Small intestine (tissue), 7 donors: ENCODE measurements at regions not wholly inside any gene's neighbourhood (a gene's known extent, or its start where the extent isn't known, plus 50 kb on each side); places are given as distances from the start of the nearest gene placed in this dataset.

Source experiments
- DNase-seq, 2 donors: peaks; one replicate each; pipeline versions ENCODE4 v3.0.0 to v3.0.0-alpha.2; 2013
- FAIRE-seq: peaks from 2 replicates; lab custom pipeline; 2012; peaks lifted over from hg19 to GRCh38; lab: Jason Lieb, UNC
- H3K27ac ChIP-seq, 3 donors: one replicate each; pipeline ENCODE4 v1.5.1; 2013; ENCODE audit warnings: low read length in 2 of 3, mild to moderate bottlenecking in 2 of 3, control low read depth in 1 of 3, inconsistent platforms in 1 of 3, low read depth in 1 of 3, moderate library complexity in 1 of 3
- H3K27me3 ChIP-seq, 3 donors: one replicate each; pipeline ENCODE4 v1.6.1; 2013; ENCODE audit warnings: low read length in 3 of 3, inconsistent platforms in 1 of 3; ENCODE audit not compliant: control insufficient read depth in 3 of 3, insufficient read depth in 3 of 3
- H3K36me3 ChIP-seq, 3 donors: one replicate each; pipeline ENCODE4 v1.6.1; 2013; ENCODE audit warnings: low read length in 3 of 3, inconsistent platforms in 1 of 3, low read depth in 1 of 3, mild to moderate bottlenecking in 1 of 3, moderate library complexity in 1 of 3; ENCODE audit not compliant: control insufficient read depth in 3 of 3, insufficient read depth in 2 of 3
- H3K4me1 ChIP-seq, 3 donors: one replicate each; pipeline ENCODE4 v1.6.1; 2013; ENCODE audit warnings: low read length in 2 of 3, inconsistent platforms in 1 of 3, low read depth in 1 of 3, mild to moderate bottlenecking in 1 of 3, moderate library complexity in 1 of 3; ENCODE audit not compliant: control insufficient read depth in 3 of 3, insufficient read depth in 2 of 3
- H3K4me3 ChIP-seq, 3 donors: one replicate each; pipeline ENCODE4 v1.5.1; 2013; ENCODE audit warnings: low read length in 3 of 3, control low read depth in 1 of 3, inconsistent platforms in 1 of 3, low read depth in 1 of 3, mild to moderate bottlenecking in 1 of 3, moderate library complexity in 1 of 3
- H3K9me3 ChIP-seq, 2 donors: one replicate each; pipeline ENCODE4 v1.6.1; 2013; ENCODE audit warnings: low read depth in 1 of 2, low read length in 1 of 2; ENCODE audit not compliant: control insufficient read depth in 2 of 2, insufficient read depth in 1 of 2
- WGBS, 3 donors: extraction: QIAGEN DNeasy Blood & Tissue Kit; methylation state at CpG; one replicate each; pipeline ENCODE4 v1.1.7; 2013; 5-methylcytosine and 5-hydroxymethylcytosine counted together
- donor health status: healthy with polysubstance abuse.
- donor health status: control.
- donor health status: control.
- donor health status: Bipolar disorder and iron deficiency.
- donor health status: healthy.

GRCh38 chr5:8528106-8528505 is 659.2 kb downstream of the MTRR start:
- Histone ChIP-seq H3K4me3 (no peak overlapping the region), H3K36me3 (no peaks in the 10 kb centered on the region), H3K4me1 (no peaks in the 10 kb centered on the region), H3K9me3 (no peaks in the 10 kb centered on the region), H3K27ac (no peak overlapping the region), H3K27me3 (no peaks in the 10 kb centered on the region)
- 46 to 56% (median 48%) methylated on average over 4 of the region's 4 CpGs for WGBS, 3 donors
- DNase-seq (no peak), FAIRE-seq (no peak)

GRCh38 chr5:8538821-8539220 is 669.9 kb downstream of the MTRR start:
- FAIRE-seq (no peak), DNase-seq (no peak)
- no peaks in the 10 kb centered on the region for H3K4me1 ChIP-seq
- no peaks in the 10 kb centered on the region for H3K9me3 ChIP-seq
- no peak overlapping the region for H3K27ac ChIP-seq
- no peak overlapping the region for H3K4me3 ChIP-seq
- 49 to 68% (median 52%) methylated on average over 4 of the region's 4 CpGs for WGBS, 3 donors
- no peaks in the 10 kb centered on the region for H3K36me3 ChIP-seq
- H3K27me3 ChIP-seq = no peaks in the 10 kb centered on the region

GRCh38 chr5:8540317-8540716 is 671.4 kb downstream of the MTRR start:
- WGBS, 3 donors = 69 to 89% (median 75%) methylated on average over 2 of the region's 2 CpGs
- no peaks in the 10 kb centered on the region for H3K9me3 ChIP-seq
- H3K4me1 ChIP-seq = no peaks in the 10 kb centered on the region
- FAIRE-seq = no peak
- H3K27ac ChIP-seq = no peak overlapping the region
- DNase-seq = no peak
- H3K36me3 ChIP-seq = no peaks in the 10 kb centered on the region
- H3K27me3 ChIP-seq = no peaks in the 10 kb centered on the region
- no peak overlapping the region for H3K4me3 ChIP-seq

- peaks cover 0 to 3% of the 10 kb centered on the region in 2 donors for H3K9me3 ChIP-seq
- no peak overlapping the region for H3K27ac ChIP-seq
- H3K27me3 ChIP-seq = no peaks in the 10 kb centered on the region
- no peak for FAIRE-seq
- WGBS, 3 donors = 77 to 82% (median 82%) methylated on average over 4 of the region's 4 CpGs
- no peaks in the 10 kb centered on the region for H3K4me1 ChIP-seq
- H3K4me3 ChIP-seq = no peak overlapping the region
- no peak for DNase-seq
- H3K36me3 ChIP-seq = no peaks in the 10 kb centered on the region
These were observed 682.0 kb downstream of the MTRR start for GRCh38 chr5:8550921-8551320.

DNA sequence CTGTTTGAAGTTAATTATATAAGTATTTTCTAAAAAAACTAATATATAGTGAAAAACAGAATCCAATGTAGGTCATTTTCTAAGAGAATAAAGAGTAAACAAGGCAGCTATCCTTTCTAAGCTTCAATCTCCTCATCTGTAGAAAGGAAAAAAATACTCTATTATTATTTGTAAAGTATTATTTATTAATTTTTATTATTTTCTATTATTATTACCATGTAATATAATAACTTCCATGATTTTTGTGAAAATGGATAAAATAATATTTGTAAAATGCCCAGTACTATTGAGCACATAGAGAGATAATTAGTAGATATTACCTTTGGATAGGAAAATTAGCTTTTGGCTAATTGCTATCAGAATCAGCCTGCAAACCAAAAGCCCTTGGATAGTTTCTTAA is 684.4 kb downstream of the MTRR start:
- Histone ChIP-seq H3K27ac (no peak overlapping the region), H3K4me3 (no peak overlapping the region), H3K4me1 (no peaks in the 10 kb centered on the region), H3K36me3 (no peaks in the 10 kb centered on the region), H3K9me3 (peaks cover 0 to 3% of the 10 kb centered on the region in 2 donors), H3K27me3 (no peaks in the 10 kb centered on the region)
- no peak for FAIRE-seq
- DNase-seq = no peak

GRCh38 chr5:8557728-8558127 is 688.8 kb downstream of the MTRR start:
- Histone ChIP-seq H3K27me3 (no peaks in the 10 kb centered on the region), H3K4me3 (no peak overlapping the region), H3K9me3 (peaks cover 0 to 2% of the 10 kb centered on the region in 2 donors), H3K36me3 (no peaks in the 10 kb centered on the region), H3K27ac (no peak overlapping the region), H3K4me1 (no peaks in the 10 kb centered on the region)
- DNase-seq = no peak
- no peak for FAIRE-seq
- 58 to 61% (median 58%) methylated on average over 3 of the region's 3 CpGs for WGBS, 3 donors

DNA sequence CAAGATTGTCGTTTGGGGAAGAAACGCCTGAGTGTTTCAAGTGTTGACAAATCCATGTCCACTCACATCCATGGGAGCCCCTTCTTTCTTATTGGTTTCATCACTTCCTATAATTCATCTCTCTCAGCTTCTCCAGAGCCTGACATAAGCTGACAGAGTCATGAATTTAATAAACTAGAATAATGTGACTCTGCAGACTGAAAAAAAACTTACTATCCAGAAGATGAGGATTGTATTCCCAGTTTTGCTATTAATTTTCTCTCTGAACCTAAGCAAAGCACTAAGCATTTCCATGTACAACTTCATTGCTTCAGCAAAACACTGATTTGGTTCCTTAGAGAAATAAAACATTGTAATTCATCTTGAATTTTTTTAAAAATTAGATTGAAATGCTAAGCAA is 691.8 kb downstream of the MTRR start:
- no peak overlapping the region for H3K27ac ChIP-seq
- 37 to 65% (median 59%) methylated on average over 2 of the region's 2 CpGs for WGBS, 3 donors
- FAIRE-seq = no peak

GRCh38 chr5:8561224-8561840 is 692.4 kb downstream of the MTRR start:
- Histone ChIP-seq H3K36me3 (no peaks in the 10 kb centered on the region), H3K27me3 (no peaks in the 10 kb centered on the region), H3K4me3 (no peak overlapping the region), H3K4me1 (no peaks in the 10 kb centered on the region), H3K9me3 (no peaks in the 10 kb centered on the region), H3K27ac (no peak overlapping the region)
- FAIRE-seq (no peak), DNase-seq (no peak)
- WGBS, 3 donors = 70 to 82% (median 72%) methylated on average over 3 of the region's 3 CpGs

More for the DNA sequence above, 691.8 kb downstream of the MTRR start:
- Histone ChIP-seq H3K4me1 (no peaks in the 10 kb centered on the region), H3K9me3 (no peaks in the 10 kb centered on the region), H3K4me3 (no peak overlapping the region), H3K27me3 (no peaks in the 10 kb centered on the region), H3K36me3 (no peaks in the 10 kb centered on the region)
- DNase-seq = no peak

DNA sequence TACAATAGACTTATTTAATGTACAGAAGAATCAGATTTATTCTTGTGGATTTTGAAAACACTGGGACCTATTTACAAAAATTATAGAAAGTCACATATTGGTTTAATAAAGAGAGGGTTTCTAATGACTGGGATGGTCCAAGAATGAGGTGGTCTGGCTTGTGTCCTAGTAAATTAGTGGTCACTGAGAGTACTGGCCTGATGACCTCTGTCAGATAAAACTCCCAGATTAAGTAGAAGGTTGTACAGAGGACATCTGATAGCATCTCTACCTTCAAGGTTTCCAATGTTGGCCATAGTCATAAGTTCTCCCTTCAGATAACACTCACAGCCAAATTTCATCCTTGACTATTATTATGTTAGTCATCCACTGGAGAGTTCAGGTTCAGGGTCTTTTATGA is 692.9 kb downstream of the MTRR start:
- no peak for DNase-seq
- Histone ChIP-seq H3K9me3 (no peaks in the 10 kb centered on the region), H3K27me3 (no peaks in the 10 kb centered on the region), H3K27ac (no peak overlapping the region), H3K4me3 (no peak overlapping the region), H3K4me1 (no peaks in the 10 kb centered on the region), H3K36me3 (no peaks in the 10 kb centered on the region)
- no peak for FAIRE-seq
